ENCODE measurements at regions not wholly inside any gene's neighbourhood (a gene's known extent, or its start where the extent isn't known, plus 50 kb on each side); places are given as distances from the start of the nearest gene placed in this dataset.

GRCh38 chr12:118921761-118922160 is 59.6 kb upstream of the SRRM4 start:
- Histone ChIP-seq H3K9me3 (replicated peaks in 1 of 3) (no peaks in the 10 kb centered on the region), H3K4me3 (no peak overlapping the region), H3K27me3 (no peaks in the 10 kb centered on the region), H3K27ac (no peak overlapping the region), H3K4me1 (replicated peaks in 1 of 2) (no peaks in the 10 kb centered on the region), H3K36me3 (replicated peaks in 1 of 2) (no peaks in the 10 kb centered on the region)
- TF ChIP-seq POLR2A (IDR thresholded peaks at IDR 0.05), result no peak
- no peak for TF ChIP-seq CTCF (IDR thresholded peaks at IDR 0.05)
- WGBS, 4 donors, result 65 to 79% (median 71%) methylated on average over 2 of the region's 2 CpGs
- no peak for DNase-seq
- intact Hi-C loops (cut with DNase I), result no loop called here

DNA sequence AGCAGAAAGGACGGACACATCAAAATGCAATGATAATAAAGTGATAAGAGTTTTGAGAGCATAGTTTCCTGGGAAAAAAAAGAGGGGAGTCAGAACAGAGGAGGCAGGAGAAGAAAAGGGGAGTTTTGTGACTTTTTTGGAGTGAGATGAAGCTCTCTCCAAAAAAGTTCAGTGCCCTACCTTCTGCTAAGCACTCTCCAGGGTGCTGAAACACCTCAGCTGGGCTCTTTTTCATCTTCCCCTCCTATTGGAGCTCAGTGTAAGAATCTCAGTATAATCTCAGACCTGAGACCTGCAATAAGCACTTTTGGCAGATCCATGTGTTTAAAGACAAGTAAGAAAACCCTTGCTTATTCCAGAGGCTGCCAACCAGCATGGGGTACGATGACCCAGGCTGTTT is 58.9 kb upstream of the SRRM4 start:
- Histone ChIP-seq H3K4me3 (no peak overlapping the region), H3K4me1 (replicated peaks in 1 of 2) (no peaks in the 10 kb centered on the region), H3K36me3 (replicated peaks in 1 of 2) (no peaks in the 10 kb centered on the region), H3K27me3 (no peaks in the 10 kb centered on the region), H3K9me3 (replicated peaks in 1 of 3) (no peaks in the 10 kb centered on the region), H3K27ac (no peak overlapping the region)
- no peak for DNase-seq
- no peak for TF ChIP-seq POLR2A (IDR thresholded peaks at IDR 0.05)
- TF ChIP-seq CTCF (IDR thresholded peaks at IDR 0.05), result no peak
- 27 to 42% (median 32%) methylated on average over 2 of the region's 2 CpGs for WGBS, 4 donors
- intact Hi-C loops (cut with DNase I), result no loop called here

GRCh38 chr12:118925407-118925806 is 55.9 kb upstream of the SRRM4 start:
- Histone ChIP-seq H3K9me3 (replicated peaks in 1 of 3) (no peaks in the 10 kb centered on the region), H3K27ac (peak overlapping the region in 1 of 5 donors; percentile 10), H3K36me3 (replicated peaks in 1 of 2) (no peaks in the 10 kb centered on the region), H3K4me1 (replicated peaks in 1 of 2) (no peaks in the 10 kb centered on the region), H3K27me3 (no peaks in the 10 kb centered on the region), H3K4me3 (no peak overlapping the region)
- TF ChIP-seq POLR2A (IDR thresholded peaks at IDR 0.05) (no peak), CTCF (IDR thresholded peaks at IDR 0.05) (no peak)
- DNase-seq, result peak in 2 of 7 donors; percentile 2 to 19
- 0 to 29% (median 21%) methylated on average over 1 of the region's 1 CpG for WGBS, 4 donors
- intact Hi-C loops (cut with DNase I), result no loop called here

GRCh38 chr12:118925826-118926225 is 55.5 kb upstream of the SRRM4 start:
- WGBS, 4 donors, result 34 to 55% (median 45%) methylated on average over 3 of the region's 3 CpGs
- H3K27ac ChIP-seq, result peak overlapping the region in 1 of 5 donors; percentile 10
- H3K9me3 ChIP-seq (replicated peaks in 1 of 3), result no peaks in the 10 kb centered on the region
- peak in 2 of 7 donors; percentile 1 to 21 for DNase-seq
- H3K27me3 ChIP-seq, result no peaks in the 10 kb centered on the region
- no peaks in the 10 kb centered on the region for H3K4me1 ChIP-seq (replicated peaks in 1 of 2)
- intact Hi-C loops (cut with DNase I), result no loop called here
- no peaks in the 10 kb centered on the region for H3K36me3 ChIP-seq (replicated peaks in 1 of 2)
- TF ChIP-seq CTCF (IDR thresholded peaks at IDR 0.05) (no peak), POLR2A (IDR thresholded peaks at IDR 0.05) (no peak)
- H3K4me3 ChIP-seq, result no peak overlapping the region

Small RNA genes lying in the stretch of these regions (small RNA-seq; reads per million reads assigned to genes)
- gene RF00428, result 0 reads per million in 2 donors
- 0.08 to 0.12 reads per million in 2 donors for gene RNA5SP374
